GM18868 (cell line): ENCODE measurements at regions not wholly inside any gene's neighbourhood (a gene's known extent, or its start where the extent isn't known, plus 50 kb on each side); places are given as distances from the start of the nearest gene placed in this dataset.
A peak's percentile ranks its signal among the peaks of the same experiment; 100 is the strongest.
"Not testable (repeated sequence)": the region's sequence is repeated elsewhere in the genome, so short reads cannot be mapped to it uniquely, and the experiment has no call there.

Source experiments
- ATAC-seq: cut with Tn5 transposase; IDR thresholded peaks from one replicate; pipeline ENCODE4 v1.9.1; 2021; ENCODE audit warnings: mild to moderate bottlenecking, moderate library complexity; ENCODE audit not compliant: unreplicated experiment

- ATAC-seq, result not testable (repeated sequence)
Measured at GRCh38 chr1:149157409-149157808, 54.1 kb upstream of the NBPF9 start.

GRCh38 chr1:149158308-149158707 is 55.0 kb upstream of the NBPF9 start:
- not testable (repeated sequence) for ATAC-seq

- peak; percentile 95 for ATAC-seq
Measured at GRCh38 chr1:149163063-149163444, 59.7 kb upstream of the NBPF9 start.

GRCh38 chr1:149174765-149175164 is 71.4 kb upstream of the NBPF9 start:
- not testable (repeated sequence) for ATAC-seq

- ATAC-seq, result not testable (repeated sequence)
Measured at GRCh38 chr1:149175812-149176211, 72.5 kb upstream of the NBPF9 start.

GRCh38 chr1:149176453-149177316 is 73.3 kb upstream of the NBPF9 start:
- not testable (repeated sequence) for ATAC-seq

- ATAC-seq, result not testable (repeated sequence)
Measured at GRCh38 chr1:149190742-149191141, 87.4 kb upstream of the NBPF9 start.

GRCh38 chr1:149196651-149197050 is 93.3 kb upstream of the NBPF9 start:
- ATAC-seq, result not testable (repeated sequence)

- not testable (repeated sequence) for ATAC-seq
Measured at GRCh38 chr1:149200567-149200966, 97.2 kb upstream of the NBPF9 start.

- not testable (repeated sequence) for ATAC-seq
Measured at GRCh38 chr1:149202283-149202682, 98.9 kb upstream of the NBPF9 start.

- not testable (repeated sequence) for ATAC-seq
Measured at GRCh38 chr1:149204396-149204795, 101.0 kb upstream of the NBPF9 start.

- not testable (repeated sequence) for ATAC-seq
Measured at GRCh38 chr1:149208836-149209235, 105.5 kb upstream of the NBPF9 start.

- ATAC-seq, result not testable (repeated sequence)
Measured at GRCh38 chr1:149211757-149212420, 108.5 kb upstream of the NBPF9 start.

GRCh38 chr1:149212946-149213345 is 109.6 kb upstream of the NBPF9 start:
- not testable (repeated sequence) for ATAC-seq

- ATAC-seq, result not testable (repeated sequence)
Measured at GRCh38 chr1:149213673-149214072, 110.3 kb upstream of the NBPF9 start.

GRCh38 chr1:149218080-149218988 is 115.0 kb upstream of the NBPF9 start:
- ATAC-seq, result not testable (repeated sequence)

- ATAC-seq, result not testable (repeated sequence)
Measured at GRCh38 chr1:149219539-149219938, 116.2 kb upstream of the NBPF9 start.

GRCh38 chr1:149220463-149221074 is 117.2 kb upstream of the NBPF9 start:
- not testable (repeated sequence) for ATAC-seq

GRCh38 chr1:149227933-149228665 is 124.7 kb upstream of the NBPF9 start:
- not testable (repeated sequence) for ATAC-seq
